ENCODE measurements at regions not wholly inside any gene's neighbourhood (a gene's known extent, or its start where the extent isn't known, plus 50 kb on each side); places are given as distances from the start of the nearest gene placed in this dataset.

DNA sequence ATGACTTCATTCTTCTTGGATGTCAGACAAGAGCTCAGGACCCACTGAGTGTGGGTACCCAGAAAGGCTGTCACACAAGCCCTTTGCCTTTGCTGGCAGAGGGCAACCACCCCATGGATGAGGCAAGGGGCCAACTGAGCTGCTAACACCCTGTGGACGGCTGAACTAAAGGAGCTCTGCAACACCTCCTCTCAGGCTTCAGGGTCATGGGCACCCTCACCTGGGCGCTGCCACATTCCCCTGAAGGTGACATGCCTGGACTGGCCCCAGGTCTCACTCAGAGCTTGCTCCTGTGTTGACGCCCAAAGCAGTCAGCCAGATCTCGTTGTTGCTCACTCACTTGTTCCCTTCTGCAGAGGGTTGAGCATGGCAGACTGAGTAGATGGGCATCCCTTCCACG lies 336.8 kb upstream of the TMEM132C start:
- no peak overlapping the region for H3K27ac ChIP-seq
- no peak overlapping the region for H3K4me3 ChIP-seq
- H3K9me3 ChIP-seq: no peaks in the 10 kb centered on the region
- no peaks in the 10 kb centered on the region for H3K27me3 ChIP-seq
- H3K36me3 ChIP-seq: no peaks in the 10 kb centered on the region
- no peak for DNase-seq
- H3K4me1 ChIP-seq: no peaks in the 10 kb centered on the region
- TF ChIP-seq POLR2A (IDR thresholded peaks at IDR 0.05): no peak
- TF ChIP-seq, protein P1, sequence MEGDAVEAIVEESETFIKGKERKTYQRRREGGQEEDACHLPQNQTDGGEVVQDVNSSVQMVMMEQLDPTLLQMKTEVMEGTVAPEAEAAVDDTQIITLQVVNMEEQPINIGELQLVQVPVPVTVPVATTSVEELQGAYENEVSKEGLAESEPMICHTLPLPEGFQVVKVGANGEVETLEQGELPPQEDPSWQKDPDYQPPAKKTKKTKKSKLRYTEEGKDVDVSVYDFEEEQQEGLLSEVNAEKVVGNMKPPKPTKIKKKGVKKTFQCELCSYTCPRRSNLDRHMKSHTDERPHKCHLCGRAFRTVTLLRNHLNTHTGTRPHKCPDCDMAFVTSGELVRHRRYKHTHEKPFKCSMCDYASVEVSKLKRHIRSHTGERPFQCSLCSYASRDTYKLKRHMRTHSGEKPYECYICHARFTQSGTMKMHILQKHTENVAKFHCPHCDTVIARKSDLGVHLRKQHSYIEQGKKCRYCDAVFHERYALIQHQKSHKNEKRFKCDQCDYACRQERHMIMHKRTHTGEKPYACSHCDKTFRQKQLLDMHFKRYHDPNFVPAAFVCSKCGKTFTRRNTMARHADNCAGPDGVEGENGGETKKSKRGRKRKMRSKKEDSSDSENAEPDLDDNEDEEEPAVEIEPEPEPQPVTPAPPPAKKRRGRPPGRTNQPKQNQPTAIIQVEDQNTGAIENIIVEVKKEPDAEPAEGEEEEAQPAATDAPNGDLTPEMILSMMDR (IDR thresholded peaks at IDR 0.05): no peak

DNA sequence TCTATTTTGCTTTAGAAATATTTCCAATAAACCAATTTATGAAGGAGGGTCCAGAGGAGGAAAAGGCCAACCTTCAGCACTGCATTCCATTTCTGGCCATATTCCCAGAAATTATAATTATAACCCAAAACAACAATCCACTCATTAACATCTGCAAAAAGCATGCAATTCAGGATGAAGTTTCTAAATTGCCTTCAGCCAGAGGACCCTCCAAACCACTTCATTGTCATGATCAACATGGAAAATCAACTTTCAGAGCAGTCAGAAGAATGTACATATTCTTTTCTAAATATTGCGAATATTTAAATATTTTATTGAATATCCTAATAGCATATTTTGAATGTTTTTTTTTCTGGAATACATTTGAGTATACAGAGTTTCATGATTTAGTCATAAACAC lies 332.6 kb upstream of the TMEM132C start:
- Histone ChIP-seq H3K27me3 (no peaks in the 10 kb centered on the region), H3K27ac (no peak overlapping the region), H3K4me1 (no peaks in the 10 kb centered on the region), H3K36me3 (no peaks in the 10 kb centered on the region), H3K4me3 (no peak overlapping the region), H3K9me3 (no peaks in the 10 kb centered on the region)
- no peak for DNase-seq
- TF ChIP-seq POLR2A (IDR thresholded peaks at IDR 0.05): no peak
- TF ChIP-seq, protein P1 (IDR thresholded peaks at IDR 0.05): no peak

DNA sequence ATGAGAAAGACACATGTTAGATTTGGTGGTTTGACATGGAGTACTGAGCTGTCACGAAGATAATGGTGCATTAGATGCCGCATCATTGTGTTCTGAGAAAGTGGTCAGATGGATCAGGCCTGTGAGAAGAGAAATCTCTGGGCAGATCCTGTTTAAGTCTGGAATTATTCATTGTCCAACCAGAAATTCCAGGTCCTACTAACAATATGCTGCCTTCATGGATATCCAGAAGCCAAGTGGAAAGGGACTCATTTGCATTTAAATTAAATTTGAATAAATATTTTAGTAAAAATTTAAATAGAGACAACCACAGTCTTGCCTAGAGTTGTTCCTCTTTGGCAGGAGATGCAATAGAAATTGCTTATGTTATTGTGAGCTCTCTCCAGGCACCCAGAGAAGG lies 330.5 kb upstream of the TMEM132C start:
- H3K4me1 ChIP-seq: no peaks in the 10 kb centered on the region
- TF ChIP-seq, protein P1 (IDR thresholded peaks at IDR 0.05): no peak
- TF ChIP-seq POLR2A (IDR thresholded peaks at IDR 0.05): no peak
- H3K36me3 ChIP-seq: no peaks in the 10 kb centered on the region

DNA sequence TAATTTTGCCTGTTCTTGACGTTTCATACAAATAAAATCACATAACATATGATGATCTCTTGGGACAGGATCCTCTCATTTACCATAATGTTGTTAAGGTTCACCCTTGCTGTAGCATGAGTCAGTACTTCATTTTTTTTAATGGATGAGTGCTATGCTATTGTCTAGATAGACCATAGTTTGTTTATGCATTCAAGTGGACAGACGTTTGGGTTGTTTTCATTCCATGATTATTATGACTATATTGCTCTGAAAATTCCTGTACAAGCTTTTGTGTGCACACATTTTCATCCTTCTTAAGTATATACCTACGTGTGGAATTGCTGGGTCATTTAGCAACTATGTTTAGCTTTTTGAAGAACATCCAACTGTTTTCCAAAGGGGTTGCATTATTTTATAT lies 325.6 kb upstream of the TMEM132C start:
- H3K4me1 ChIP-seq: no peaks in the 10 kb centered on the region
- TF ChIP-seq, protein P1 (IDR thresholded peaks at IDR 0.05): no peak
- TF ChIP-seq POLR2A (IDR thresholded peaks at IDR 0.05): no peak
- H3K9me3 ChIP-seq: no peaks in the 10 kb centered on the region
- H3K36me3 ChIP-seq: no peaks in the 10 kb centered on the region
- no peak overlapping the region for H3K4me3 ChIP-seq
- no peaks in the 10 kb centered on the region for H3K27me3 ChIP-seq
- DNase-seq: no peak
- no peak overlapping the region for H3K27ac ChIP-seq

More for the DNA sequence above, 330.5 kb upstream of the TMEM132C start:
- Histone ChIP-seq H3K9me3 (no peaks in the 10 kb centered on the region), H3K4me3 (no peak overlapping the region), H3K27ac (no peak overlapping the region), H3K27me3 (no peaks in the 10 kb centered on the region)
- no peak for DNase-seq

DNA sequence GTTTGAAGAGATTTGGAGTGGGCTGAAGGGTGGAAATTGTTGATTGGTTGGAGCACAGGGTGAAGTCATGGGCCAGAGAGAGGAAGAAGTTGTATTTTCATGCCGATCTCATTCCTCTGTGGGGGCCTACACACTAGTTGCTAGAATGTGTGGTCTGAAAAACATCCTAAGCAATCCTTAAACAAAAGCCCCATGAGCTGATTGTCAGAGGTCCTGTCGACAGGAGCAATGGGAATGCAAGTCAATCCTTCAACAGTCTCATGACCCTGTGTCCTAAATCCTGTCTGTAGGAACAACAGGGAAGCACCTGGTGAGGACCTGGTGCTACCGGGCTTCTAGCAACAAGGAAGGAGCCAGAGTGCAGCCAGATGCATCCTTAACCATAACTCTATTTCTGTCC lies 324.0 kb upstream of the TMEM132C start:
- Histone ChIP-seq H3K4me3 (no peak overlapping the region), H3K36me3 (no peaks in the 10 kb centered on the region), H3K27me3 (no peaks in the 10 kb centered on the region), H3K9me3 (no peaks in the 10 kb centered on the region), H3K4me1 (no peaks in the 10 kb centered on the region), H3K27ac (no peak overlapping the region)
- TF ChIP-seq POLR2A (IDR thresholded peaks at IDR 0.05): no peak
- TF ChIP-seq, protein P1 (IDR thresholded peaks at IDR 0.05): no peak
- no peak for DNase-seq
